SKM-1 (cell line): ENCODE measurements at regions not wholly inside any gene's neighbourhood (a gene's known extent, or its start where the extent isn't known, plus 50 kb on each side); places are given as distances from the start of the nearest gene placed in this dataset.
"Not testable (repeated sequence)": the region's sequence is repeated elsewhere in the genome, so short reads cannot be mapped to it uniquely, and the experiment has no call there.

Experiments
- DNase-seq: peaks from one replicate; lab custom pipeline; 2025; ENCODE audit not compliant: unreplicated experiment; lab: John Stamatoyannopoulos, UW

DNA sequence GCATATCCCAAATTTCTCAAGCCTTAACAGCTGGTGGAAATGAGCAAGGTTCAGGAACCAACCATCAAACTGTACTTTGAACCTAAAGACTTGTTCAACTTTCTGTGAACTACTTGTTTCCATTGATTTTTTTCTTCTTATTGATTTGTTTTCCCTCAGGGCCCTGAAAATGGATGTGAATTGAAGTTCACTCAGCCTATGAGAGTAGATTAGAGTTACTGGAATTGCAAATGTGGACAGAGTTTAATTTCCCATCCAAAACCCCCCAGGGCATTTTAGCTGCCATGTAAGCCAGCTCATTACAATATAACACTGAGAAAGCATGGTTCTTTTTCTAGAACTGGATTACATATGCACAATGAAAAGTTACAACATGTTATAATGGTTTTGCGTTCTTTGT is 1105.7 kb downstream of the REEP3 start:
- no peak for DNase-seq

DNA sequence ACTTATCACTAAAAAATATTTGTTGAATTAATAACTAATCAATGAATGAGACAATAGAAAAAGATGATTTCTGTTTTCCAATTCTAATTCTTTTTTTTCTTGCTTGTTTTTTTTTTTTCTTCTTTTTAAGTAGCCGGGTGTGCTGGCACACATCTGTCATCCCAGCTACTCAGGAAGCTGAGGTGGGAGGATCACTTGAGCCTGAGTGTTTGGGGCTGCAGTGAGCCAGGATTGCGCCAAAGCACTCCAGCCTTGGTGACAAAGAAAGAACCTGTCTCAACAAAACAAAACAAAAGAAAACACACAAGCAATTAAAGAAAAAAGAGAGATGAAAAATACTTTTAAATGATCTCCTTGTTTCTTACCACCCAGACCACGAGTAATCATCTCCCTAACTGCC is 1109.3 kb downstream of the REEP3 start:
- DNase-seq, result no peak

DNA sequence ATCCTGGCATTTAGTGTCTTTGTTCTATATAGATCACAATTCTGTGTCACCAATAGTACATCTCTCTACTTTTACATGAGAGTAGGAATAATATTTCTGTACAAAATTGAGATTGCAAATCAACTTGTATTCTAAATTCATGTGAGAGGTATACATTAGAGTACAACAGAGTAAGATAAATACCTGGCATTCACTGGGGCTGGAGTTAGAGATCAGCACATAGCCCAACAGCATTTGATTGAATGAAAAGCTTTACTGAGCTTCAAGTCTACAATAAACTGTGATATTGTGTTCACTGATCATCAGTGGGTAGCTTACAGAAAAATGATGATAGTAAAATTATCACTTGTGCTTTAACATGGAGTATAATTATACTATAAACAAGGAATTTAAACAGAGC is 1114.7 kb downstream of the REEP3 start:
- DNase-seq, result no peak

DNA sequence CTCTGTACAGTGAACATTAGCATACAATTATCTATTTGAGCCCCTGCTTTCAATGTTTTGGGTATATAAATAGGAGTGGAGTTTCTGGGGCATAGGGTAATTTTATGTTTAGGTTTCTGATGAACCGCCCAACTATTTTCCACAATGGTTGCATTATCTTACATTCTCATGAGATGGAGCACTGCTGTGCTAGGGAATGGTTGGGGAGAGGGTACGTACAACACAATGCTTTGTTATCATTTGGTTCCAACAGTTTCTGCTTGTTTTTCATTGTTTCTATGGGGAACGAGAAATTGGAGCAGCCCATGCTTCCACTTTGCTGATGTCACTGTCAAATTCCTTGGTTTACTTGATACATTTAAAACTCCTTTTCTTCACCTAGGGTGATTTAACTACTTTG is 1115.3 kb downstream of the REEP3 start:
- no peak for DNase-seq

DNA sequence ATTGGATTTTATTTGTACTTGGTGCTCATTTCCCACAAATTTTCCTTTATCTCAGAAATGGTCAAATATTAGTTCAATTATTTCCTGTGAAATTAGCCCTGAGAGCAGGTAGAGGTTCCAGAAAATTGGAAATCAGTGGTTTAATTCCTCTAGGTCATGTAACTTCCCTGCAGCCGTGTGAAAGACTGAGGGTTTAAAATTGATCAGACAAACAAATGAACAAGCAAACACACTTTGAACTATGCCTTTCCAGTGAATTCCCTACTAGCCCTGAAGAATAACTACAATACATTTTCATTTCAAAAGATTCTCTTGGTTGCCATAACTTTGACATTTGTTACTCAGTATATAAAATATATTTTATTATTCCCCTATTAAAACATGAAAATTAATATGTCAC is 1116.7 kb downstream of the REEP3 start:
- DNase-seq, result no peak

DNA sequence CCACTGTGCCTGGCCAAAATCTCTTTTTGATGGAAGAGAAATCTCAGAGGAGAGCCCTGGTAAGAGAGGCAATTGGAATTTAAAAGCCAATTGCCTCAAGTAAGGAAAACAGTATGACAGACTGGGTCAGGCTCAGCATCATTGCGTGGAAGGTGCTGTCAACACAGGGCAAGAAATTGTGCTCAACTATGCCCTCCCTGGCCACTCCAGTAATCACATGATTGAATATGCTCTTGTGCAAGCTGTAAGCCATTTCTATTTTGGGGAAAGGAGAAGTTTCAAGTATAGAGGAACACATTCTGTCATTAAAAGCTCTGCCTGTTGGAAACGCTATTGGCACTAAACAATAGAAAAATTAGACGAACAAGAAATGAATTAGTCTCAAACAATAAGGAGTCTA is 1127.7 kb downstream of the REEP3 start:
- peak; percentile 69 for DNase-seq

DNA sequence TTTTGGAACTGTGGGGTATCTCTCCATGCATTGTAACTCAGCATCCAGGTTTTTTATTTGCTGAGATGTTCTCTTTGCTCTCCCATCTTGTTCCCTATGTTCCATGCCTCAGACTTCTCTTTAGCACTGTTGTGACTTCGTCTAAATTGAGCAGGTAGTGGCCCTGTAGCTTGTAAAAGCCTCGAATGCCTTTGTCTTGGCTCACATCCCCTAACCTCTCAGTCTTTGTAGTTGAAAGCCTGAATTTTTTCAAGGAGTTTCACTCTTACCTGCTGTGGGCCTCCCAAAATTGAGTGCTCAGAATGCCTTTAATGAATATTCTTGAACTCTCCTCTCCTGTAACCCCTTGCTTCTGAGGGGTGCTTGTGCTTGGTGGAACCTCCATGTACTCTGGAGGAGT is 1137.3 kb downstream of the REEP3 start:
- no peak for DNase-seq

DNA sequence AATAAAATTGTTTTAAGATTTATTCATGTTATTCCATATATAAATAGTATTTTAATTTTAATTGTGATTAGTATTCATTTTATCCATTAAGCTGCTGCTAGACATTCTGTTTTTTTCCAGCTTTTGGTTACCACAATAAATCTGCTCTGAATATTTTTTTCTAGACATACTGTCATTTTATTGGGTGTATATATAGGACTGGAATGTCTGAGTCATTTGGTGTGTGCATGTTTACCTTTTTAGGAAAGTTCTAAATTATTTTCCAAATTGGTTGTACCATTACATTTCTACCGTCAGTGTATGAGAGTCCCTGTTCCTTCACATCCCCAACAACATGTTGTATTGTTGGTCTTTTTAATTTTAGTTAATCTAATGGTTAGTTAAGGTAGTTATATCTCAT is 1138.1 kb downstream of the REEP3 start:
- no peak for DNase-seq

DNA sequence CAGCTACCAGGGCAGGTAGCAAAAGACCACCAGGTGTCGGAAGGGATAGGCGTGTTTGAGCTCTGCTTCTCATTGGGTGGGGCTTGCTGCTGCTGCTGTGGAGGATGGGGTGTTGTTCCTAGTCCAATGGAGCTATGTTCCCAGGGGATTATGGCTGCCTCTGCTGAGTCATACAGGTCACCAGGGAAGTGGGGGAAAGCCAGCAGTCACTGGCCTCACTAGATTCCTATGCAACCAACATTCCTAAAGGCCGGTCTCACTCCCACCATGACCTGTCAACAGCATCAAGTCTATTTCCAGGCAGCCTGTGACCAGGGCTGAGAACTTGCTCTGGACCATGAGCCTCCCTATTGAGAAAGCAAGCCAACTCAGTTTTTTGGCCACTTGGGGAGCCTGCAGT is 1160.8 kb downstream of the REEP3 start:
- DNase-seq, result no peak

DNA sequence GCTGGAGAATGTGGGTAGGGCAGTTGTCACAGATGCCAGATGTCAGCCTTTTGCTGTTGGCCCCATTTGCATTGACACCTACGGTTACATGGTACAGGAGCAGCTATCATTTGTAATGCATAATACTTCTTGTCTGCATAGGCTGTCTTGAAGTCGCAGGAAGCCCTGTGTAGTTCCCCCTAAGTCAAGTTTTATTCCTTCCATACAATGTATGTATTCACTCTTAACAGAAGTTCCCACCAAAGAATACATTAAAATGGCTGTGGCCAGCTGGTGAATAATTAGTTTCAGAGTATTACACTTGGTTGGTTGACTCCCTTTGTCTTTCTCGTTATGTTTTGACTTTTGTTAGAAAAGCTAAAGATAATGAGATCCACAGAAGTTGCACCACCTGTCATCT is 1169.0 kb downstream of the REEP3 start:
- DNase-seq, result no peak

DNA sequence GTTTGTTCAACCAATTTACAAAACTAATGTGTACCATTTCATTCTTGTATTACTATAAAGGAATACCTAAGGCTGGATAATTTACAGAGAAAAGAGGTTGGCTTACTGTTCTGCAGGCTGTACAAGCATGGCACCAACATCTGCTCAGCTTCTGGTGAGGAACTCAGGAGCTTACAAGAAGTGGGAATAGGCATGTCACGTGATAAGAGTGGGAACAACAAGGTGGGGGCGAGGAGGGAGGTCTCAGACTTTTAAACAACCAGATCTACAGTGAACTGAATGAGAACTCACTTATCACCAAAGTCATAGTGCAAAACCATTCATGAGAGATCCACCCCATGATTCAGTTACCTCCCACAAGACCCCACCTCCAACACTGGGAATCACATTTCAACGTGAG is 1178.0 kb downstream of the REEP3 start:
- no peak for DNase-seq

DNA sequence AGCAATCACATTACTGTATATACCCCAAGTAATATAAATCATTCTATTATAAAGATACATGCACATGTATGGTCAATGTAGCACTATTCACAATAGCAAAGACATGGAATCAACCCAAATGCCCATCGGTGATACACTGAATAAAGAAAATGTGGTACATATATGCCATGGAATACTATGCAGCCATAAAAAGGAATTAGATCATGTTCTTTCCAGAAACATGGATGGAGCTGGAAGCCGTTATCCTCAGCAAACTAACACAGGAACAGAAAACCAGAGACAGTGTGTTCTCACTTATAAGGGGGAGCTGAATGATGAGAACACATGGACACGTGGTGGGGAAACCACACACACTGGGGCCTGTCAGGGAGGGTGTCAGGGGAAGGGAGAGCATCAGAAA is 1180.9 kb downstream of the REEP3 start:
- not testable (repeated sequence) for DNase-seq

DNA sequence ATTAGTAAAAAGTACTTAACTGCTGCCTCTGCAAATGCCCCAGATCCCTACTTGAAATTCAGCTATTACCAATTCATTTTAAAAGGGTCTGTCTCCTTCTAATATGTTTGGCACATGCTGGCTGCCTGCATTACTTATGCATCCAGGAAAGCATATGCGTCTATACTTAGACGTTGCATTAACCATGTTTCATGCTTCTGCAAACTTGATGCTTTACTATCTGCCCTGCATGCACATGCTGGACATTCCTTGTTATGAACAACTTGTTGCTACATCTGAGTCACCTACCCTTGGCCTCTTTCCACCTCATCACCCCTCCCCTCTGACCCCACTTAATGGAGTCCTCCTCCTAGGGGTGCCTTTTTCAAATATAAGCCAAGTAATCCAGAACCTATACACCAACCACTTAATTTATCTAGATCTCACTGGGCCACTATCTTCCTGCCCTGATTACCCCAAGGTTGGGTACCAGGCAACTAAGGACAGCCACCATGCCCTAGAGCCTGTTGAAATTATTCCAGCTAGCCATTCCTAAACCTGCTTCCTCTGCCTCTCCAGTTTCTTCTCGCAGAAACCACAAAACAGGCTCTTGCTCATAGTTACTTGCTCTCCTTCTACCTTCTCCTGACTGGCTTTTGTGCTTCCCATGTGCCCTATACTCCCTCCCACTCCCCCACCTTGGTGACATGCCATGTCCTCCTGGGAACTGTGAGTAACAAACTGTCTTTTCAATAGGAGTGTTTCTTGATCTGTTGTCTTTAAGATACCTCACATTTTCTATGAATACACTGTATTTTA is 1187.9 kb downstream of the REEP3 start:
- DNase-seq, result no peak

DNA sequence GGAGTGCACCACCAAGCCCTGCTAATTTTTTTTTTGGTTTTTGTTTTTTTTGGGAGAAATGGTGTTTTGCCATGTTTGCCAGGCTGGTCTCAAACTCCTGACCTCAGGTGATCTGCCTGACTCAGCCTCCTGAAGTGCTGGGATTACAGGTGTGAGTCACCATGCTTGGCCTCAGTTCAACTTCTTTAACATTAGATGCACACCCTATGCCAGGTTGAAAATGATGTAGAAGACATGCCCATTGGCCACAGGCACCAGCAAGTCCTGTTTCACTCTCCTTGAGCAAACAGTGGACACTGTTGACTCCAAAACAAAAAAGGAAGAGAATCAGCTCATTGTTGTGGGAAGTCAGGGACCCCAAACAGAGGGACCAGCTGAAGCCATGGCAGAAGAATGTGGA is 1205.3 kb downstream of the REEP3 start:
- DNase-seq, result no peak

DNA sequence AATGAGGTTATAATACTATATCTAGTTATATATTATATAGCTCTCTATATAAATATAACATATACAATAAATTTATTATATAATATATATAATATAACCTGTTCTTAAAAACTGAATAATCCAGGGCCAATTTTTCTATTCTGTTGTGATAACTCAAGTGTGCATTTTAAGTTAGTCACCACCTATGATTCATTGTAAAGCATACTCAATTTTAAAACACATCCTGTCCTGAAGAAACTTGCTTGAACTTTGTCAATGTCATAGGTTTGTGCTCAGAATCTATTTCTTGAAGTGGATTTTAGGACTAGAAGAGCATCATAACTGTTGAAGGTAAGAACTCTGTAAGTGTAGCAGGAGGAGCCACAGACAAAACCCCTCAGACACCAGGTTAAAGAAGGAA is 1209.8 kb downstream of the REEP3 start:
- no peak for DNase-seq

DNA sequence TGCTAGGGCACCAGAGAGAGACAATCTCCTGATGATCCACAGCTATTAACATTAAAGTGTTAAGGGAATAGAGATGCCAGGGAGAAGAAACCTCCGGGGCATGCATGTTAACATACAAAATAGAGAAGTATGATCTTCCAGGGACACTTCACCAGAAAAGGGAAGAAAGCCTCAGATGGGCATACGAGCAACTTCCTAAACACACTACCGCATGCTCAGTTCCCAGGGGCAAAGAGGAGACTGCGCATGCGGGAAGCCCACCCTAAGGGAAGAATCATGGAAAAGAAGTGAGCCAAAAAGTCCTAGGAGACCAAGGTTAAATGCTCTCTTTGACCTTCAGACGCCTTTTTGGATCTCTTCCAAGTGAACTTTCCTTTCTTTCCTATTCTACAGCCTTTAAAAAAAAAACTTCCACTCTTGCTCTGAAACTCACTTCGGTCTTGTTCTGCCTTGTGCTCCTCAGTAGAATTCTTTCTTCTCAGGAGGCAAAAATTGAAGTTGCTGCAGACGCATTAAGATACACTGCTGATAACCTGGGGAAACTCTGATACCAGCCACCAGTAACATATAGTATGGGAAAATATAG is 1211.3 kb downstream of the REEP3 start:
- DNase-seq, result peak; percentile 4

DNA sequence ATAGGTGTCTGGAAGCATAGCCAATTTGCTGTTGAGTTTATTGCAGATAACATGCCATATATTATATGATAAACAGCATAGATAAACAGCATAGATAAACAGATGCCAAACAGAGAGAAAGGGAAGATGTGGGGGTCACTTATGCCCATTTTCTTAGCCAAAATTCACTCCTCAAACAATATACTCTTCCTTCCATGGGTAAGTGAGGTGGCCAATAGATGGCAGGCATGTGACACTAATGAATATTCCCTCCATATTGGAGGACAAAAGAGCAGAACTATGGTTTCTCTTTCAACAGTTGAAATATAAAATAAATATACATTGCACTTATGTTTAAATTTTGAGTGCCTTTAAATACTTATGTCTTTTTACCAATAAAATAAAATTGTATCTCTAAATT is 1212.8 kb downstream of the REEP3 start:
- DNase-seq, result no peak

DNA sequence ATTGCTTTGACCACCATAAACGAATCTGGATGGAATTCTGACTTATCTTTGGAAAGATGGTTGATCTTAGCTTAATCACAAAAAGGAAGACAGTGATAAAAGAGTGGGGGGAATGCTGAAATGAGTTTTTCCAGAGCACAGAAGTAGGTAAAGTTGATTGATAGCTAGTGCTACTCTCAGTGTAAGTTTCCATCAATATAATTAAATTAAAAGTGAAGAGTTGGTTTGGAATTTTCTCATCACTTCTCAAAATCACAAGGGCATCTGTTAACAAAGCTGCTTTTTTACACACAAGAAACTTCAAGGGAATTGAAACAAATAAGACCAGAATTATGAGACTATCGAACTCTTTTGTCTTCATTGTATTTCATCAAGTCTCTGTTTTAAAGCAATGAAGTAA is 1217.3 kb downstream of the REEP3 start:
- no peak for DNase-seq

DNA sequence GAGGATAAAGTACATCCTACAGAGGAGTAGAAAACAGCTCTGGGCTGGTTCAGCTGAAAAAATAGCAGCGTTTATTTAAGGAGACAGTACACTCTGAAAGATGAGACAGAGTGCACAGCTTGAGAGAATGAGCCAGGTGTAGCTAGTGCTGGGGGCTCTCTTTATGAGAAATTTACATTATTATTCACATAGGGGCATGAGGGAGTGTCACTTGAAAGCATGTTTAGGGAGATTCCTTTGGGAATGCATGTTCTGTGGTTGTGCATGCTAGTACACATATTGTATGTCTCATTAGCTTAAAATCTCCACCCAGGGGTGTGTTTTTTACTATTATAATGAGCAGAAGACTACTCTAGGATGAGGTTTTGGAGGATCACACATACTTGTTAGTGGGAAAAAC is 1224.4 kb downstream of the REEP3 start:
- no peak for DNase-seq

DNA sequence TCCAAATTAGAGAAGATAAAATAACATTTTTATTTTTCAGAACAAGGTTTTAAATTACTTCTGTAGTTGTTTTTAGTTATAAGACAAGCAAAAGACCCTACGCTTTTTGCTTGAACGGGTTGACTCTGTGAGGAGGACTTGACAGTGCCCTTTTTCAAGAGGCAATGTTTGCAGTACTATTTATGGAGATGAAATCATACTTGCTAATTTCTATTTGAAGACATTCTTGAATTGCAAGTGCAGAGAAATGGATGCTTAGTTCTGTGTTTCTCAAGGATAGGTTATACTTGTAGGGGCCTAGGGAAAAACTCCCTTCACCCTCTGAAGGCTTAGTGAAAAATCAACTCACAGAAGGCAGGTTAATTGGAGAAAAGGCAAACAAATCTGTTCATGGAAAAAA is 1229.5 kb downstream of the REEP3 start:
- DNase-seq, result no peak

DNA sequence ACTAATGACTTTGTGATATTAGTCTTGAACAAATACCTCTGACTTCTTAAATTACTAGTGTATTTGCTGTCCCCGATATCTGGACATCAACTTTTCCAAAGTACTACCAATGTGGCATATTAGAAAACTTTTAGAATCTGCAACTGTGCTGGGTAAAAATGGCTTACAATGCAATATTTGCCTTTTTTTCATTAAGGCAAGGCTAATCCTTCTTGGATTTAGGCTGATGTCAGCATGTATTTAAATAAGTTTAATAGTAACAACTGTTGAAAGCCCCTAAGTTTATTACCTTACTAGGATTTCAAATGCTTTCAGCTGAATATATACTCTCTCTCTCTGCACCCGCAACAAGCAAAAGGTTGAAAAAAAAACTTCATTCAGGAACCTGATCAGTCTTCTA is 1232.3 kb downstream of the REEP3 start:
- DNase-seq, result no peak

DNA sequence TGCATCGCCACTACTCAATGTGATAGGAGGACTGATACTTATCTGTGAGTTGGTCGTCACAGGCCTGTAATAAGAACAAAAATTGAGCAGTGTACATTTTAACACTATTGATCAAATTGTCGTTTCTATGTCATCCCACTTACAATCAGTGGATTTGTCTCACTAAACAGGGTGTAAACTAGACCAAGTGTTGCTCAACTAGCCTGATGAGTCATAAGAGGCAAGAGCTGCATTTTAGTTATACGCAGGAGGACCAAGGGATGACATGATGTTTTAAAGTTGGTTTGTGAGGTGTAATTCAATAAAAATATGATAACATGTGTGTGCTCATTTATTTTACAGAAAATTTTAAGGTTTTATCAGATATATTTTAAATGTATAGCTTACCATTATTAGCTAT is 1239.2 kb downstream of the REEP3 start:
- no peak for DNase-seq

DNA sequence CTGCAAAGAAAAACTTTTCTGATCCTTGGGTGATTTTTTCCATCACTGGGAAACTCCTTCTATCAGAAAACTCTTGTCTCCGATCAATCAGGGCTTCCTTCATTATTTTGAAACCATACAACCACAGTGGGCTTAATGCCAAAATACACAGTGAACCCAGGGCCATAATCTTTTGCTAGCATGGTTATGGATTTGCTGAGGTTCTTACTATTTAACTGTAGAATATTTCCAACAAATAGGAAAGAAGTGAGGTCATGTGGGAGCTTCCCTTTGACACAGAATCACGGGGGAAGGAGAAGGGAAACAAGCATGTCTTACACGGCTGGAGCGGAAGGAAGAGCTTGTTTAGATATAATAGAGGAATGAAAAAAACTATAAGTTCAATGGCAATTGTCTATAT is 1241.7 kb downstream of the REEP3 start:
- no peak for DNase-seq
